Cardiac muscle cell (in vitro differentiated cells and primary cell): ENCODE measurements at regions not wholly inside any gene's neighbourhood (a gene's known extent, or its start where the extent isn't known, plus 50 kb on each side); places are given as distances from the start of the nearest gene placed in this dataset.

Source experiments
- DNase-seq, 2 donors: peaks; one replicate each; pipeline versions ENCODE4 v3.0.0 to v3.0.0-alpha.2; 2010 to 2017; ENCODE audit warnings: low read depth in 1 of 2, low spot score in 1 of 2
- H3K27ac ChIP-seq: fragments of 200-600 bp; sonication (generic); 2 replicates; pipeline ENCODE4 v1.5.1; 2016
- H3K27me3 ChIP-seq: fragments of 200-600 bp; sonication (generic); 2 replicates; pipeline ENCODE4 v1.6.0; 2016; ENCODE audit warnings: control low read depth
- H3K36me3 ChIP-seq: fragments of 200-600 bp; sonication (generic); 2 replicates; pipeline ENCODE4 v1.5.1; 2016; ENCODE audit warnings: control low read depth
- H3K4me1 ChIP-seq: fragments of 200-600 bp; sonication (generic); 2 replicates; pipeline ENCODE4 v1.8.1; 2017; ENCODE audit warnings: low read depth, mild to moderate bottlenecking, mixed run types
- H3K4me3 ChIP-seq: fragments of 200-600 bp; sonication (generic); 2 replicates; pipeline ENCODE4 v1.5.1; 2016; ENCODE audit warnings: mild to moderate bottlenecking
- H3K9me3 ChIP-seq: fragments of 200-600 bp; sonication (generic); 2 replicates; pipeline ENCODE4 v1.5.1; 2017; ENCODE audit warnings: low read depth, mild to moderate bottlenecking, control low read depth
- CTCF ChIP-seq: IDR thresholded peaks from 2 replicates; pipeline ENCODE4 v1.5.1; 2012; ENCODE audit warnings: low read depth, mild to moderate bottlenecking, low read length

GRCh38 chr5:99398976-99399375 lies 470.2 kb upstream of the CHD1 start:
- no peak overlapping the region for H3K27ac ChIP-seq
- peaks cover 42% of the 10 kb centered on the region for H3K27me3 ChIP-seq
- no peaks in the 10 kb centered on the region for H3K4me1 ChIP-seq
- H3K36me3 ChIP-seq = no peaks in the 10 kb centered on the region
- no peak overlapping the region for H3K4me3 ChIP-seq
- DNase-seq = no peak
- H3K9me3 ChIP-seq = no peaks in the 10 kb centered on the region
- TF ChIP-seq CTCF = no peak

- Histone ChIP-seq H3K4me1 (peaks cover 5% of the 10 kb centered on the region), H3K36me3 (no peaks in the 10 kb centered on the region), H3K4me3 (no peak overlapping the region), H3K27me3 (peaks cover 7% of the 10 kb centered on the region), H3K27ac (no peak overlapping the region), H3K9me3 (no peaks in the 10 kb centered on the region)
- no peak for DNase-seq
- no peak for TF ChIP-seq CTCF
Measured at GRCh38 chr5:99386406-99387077, 457.7 kb upstream of the CHD1 start.

- Histone ChIP-seq H3K4me1 (no peaks in the 10 kb centered on the region), H3K27me3 (peaks cover 22% of the 10 kb centered on the region), H3K36me3 (no peaks in the 10 kb centered on the region), H3K4me3 (no peak overlapping the region), H3K27ac (no peak overlapping the region), H3K9me3 (no peaks in the 10 kb centered on the region)
- no peak for DNase-seq
- TF ChIP-seq CTCF = no peak
Measured at GRCh38 chr5:99379187-99379586, 450.4 kb upstream of the CHD1 start.

- Histone ChIP-seq H3K9me3 (no peaks in the 10 kb centered on the region), H3K27me3 (peaks cover 22% of the 10 kb centered on the region), H3K36me3 (no peaks in the 10 kb centered on the region), H3K27ac (no peak overlapping the region), H3K4me1 (no peaks in the 10 kb centered on the region), H3K4me3 (no peak overlapping the region)
- DNase-seq = no peak
- no peak for TF ChIP-seq CTCF
Measured at GRCh38 chr5:99378443-99378842, 449.6 kb upstream of the CHD1 start.

- Histone ChIP-seq H3K4me3 (no peak overlapping the region), H3K27me3 (peaks cover 8% of the 10 kb centered on the region), H3K9me3 (no peaks in the 10 kb centered on the region), H3K27ac (no peak overlapping the region), H3K4me1 (no peaks in the 10 kb centered on the region), H3K36me3 (no peaks in the 10 kb centered on the region)
- TF ChIP-seq CTCF = no peak
- DNase-seq = no peak
Measured at GRCh38 chr5:99369797-99370593, 441.2 kb upstream of the CHD1 start.
